H9 (cell line): ENCODE measurements at regions not wholly inside any gene's neighbourhood (a gene's known extent, or its start where the extent isn't known, plus 50 kb on each side); places are given as distances from the start of the nearest gene placed in this dataset.

ENCODE experiments used
- DNase-seq: peaks from one replicate; pipeline ENCODE4 v3.0.0-alpha.2; 2017
- H2AFZ ChIP-seq: one replicate; pipeline ENCODE4 v1.6.1; 2013; ENCODE audit warnings: mild to moderate bottlenecking, low read length, control low read depth, moderate library complexity
- H2AK5ac ChIP-seq: 2 replicates; pipeline ENCODE4 v1.6.1; 2013; ENCODE audit warnings: low read length, control low read depth, mixed read lengths; ENCODE audit not compliant: insufficient read length
- H2BK120ac ChIP-seq: one replicate; pipeline ENCODE4 v1.6.1; 2013; ENCODE audit warnings: low read depth, mild to moderate bottlenecking, low read length, control low read depth, inconsistent platforms; ENCODE audit not compliant: poor library complexity, severe bottlenecking
- H2BK12ac ChIP-seq: 2 replicates; pipeline ENCODE4 v1.6.1; 2013; ENCODE audit warnings: low read length, control low read depth, mixed read lengths, low read depth; ENCODE audit not compliant: insufficient read length
- H2BK15ac ChIP-seq: 2 replicates; pipeline ENCODE4 v1.6.1; 2013; ENCODE audit warnings: low read depth, low read length, control low read depth
- H2BK20ac ChIP-seq: one replicate; pipeline ENCODE4 v1.6.1; 2013; ENCODE audit warnings: low read depth, mild to moderate bottlenecking, low read length, control low read depth, inconsistent platforms; ENCODE audit not compliant: poor library complexity, severe bottlenecking
- H2BK5ac ChIP-seq: 2 replicates; pipeline ENCODE4 v1.6.1; 2013; ENCODE audit warnings: low read length, control low read depth, mixed read lengths; ENCODE audit not compliant: insufficient read length
- H3K14ac ChIP-seq: 2 replicates; pipeline ENCODE4 v1.6.1; 2013; ENCODE audit warnings: low read length, control low read depth; ENCODE audit not compliant: insufficient read depth
- H3K18ac ChIP-seq: 2 replicates; pipeline ENCODE4 v1.6.1; 2013; ENCODE audit warnings: low read depth, mild to moderate bottlenecking, mixed read lengths, low read length, control low read depth; ENCODE audit not compliant: insufficient read length
- H3K23ac ChIP-seq: 2 replicates; pipeline ENCODE4 v1.6.1; 2013; ENCODE audit warnings: low read length, control low read depth, mixed read lengths, low read depth; ENCODE audit not compliant: insufficient read length
- H3K23me2 ChIP-seq: 2 replicates; pipeline ENCODE4 v1.6.1; 2013; ENCODE audit warnings: low read depth, mild to moderate bottlenecking, mixed read lengths, low read length, control low read depth; ENCODE audit not compliant: insufficient read length, poor library complexity, severe bottlenecking
- H3K27ac ChIP-seq: 2 replicates; pipeline ENCODE4 v1.5.1; 2013; ENCODE audit warnings: low read length, control low read depth, mixed read lengths, low read depth; ENCODE audit not compliant: insufficient read length
- H3K27me3 ChIP-seq: 2 replicates; pipeline ENCODE4 v1.6.1; 2013; ENCODE audit warnings: low read length, control low read depth, inconsistent platforms; ENCODE audit not compliant: insufficient read depth
- H3K4ac ChIP-seq: 2 replicates; pipeline ENCODE4 v1.6.1; 2013; ENCODE audit warnings: low read depth, mild to moderate bottlenecking, control low read depth, inconsistent platforms, low read length, moderate library complexity
- H3K4me1 ChIP-seq: 2 replicates; pipeline ENCODE4 v1.6.1; 2013; ENCODE audit warnings: low read length, control low read depth, inconsistent platforms; ENCODE audit not compliant: insufficient read depth
- H3K4me2 ChIP-seq: 2 replicates; pipeline ENCODE4 v1.6.1; 2013; ENCODE audit warnings: low read length, control low read depth, mixed read lengths; ENCODE audit not compliant: insufficient read length, insufficient read depth
- H3K56ac ChIP-seq: 2 replicates; pipeline ENCODE4 v1.6.1; 2013; ENCODE audit warnings: low read depth, mild to moderate bottlenecking, mixed read lengths, low read length, control low read depth; ENCODE audit not compliant: insufficient read length
- H3K79me1 ChIP-seq: 2 replicates; pipeline ENCODE4 v1.6.1; 2013; ENCODE audit warnings: low read depth, mild to moderate bottlenecking, moderate library complexity, low read length, control low read depth, inconsistent platforms; ENCODE audit not compliant: insufficient read depth, poor library complexity, severe bottlenecking
- H3K79me2 ChIP-seq: 2 replicates; pipeline ENCODE4 v1.6.1; 2013; ENCODE audit warnings: low read length, control low read depth, inconsistent platforms; ENCODE audit not compliant: insufficient read depth
- H3K9ac ChIP-seq: 2 replicates; pipeline ENCODE4 v1.6.1; 2013; ENCODE audit warnings: low read length, control low read depth, mixed read lengths; ENCODE audit not compliant: insufficient read length; ENCODE audit errors: extremely low read depth
- H3K9me3 ChIP-seq: one replicate; pipeline ENCODE4 v1.6.1; 2013; ENCODE audit warnings: low read depth, low read length, inconsistent platforms; ENCODE audit not compliant: control insufficient read depth
- H3T11ph ChIP-seq: one replicate; pipeline ENCODE4 v1.6.1; 2013; ENCODE audit warnings: mild to moderate bottlenecking, low read length, control low read depth, inconsistent platforms
- H4K20me1 ChIP-seq: one replicate; pipeline ENCODE4 v1.6.1; 2013; ENCODE audit not compliant: control insufficient read depth, insufficient read length, insufficient read depth
- H4K5ac ChIP-seq: 2 replicates; pipeline ENCODE4 v1.6.1; 2013; ENCODE audit warnings: low read depth, mild to moderate bottlenecking, mixed read lengths, low read length, control low read depth; ENCODE audit not compliant: insufficient read length
- H4K8ac ChIP-seq: replicated peaks from 2 replicates; pipeline ENCODE4 v1.6.1; 2013; ENCODE audit warnings: low read length, control low read depth, mixed read lengths, low read depth; ENCODE audit not compliant: insufficient read length
- H4K91ac ChIP-seq: 2 replicates; pipeline ENCODE4 v1.6.1; 2013; ENCODE audit warnings: low read depth, mild to moderate bottlenecking, moderate library complexity, mixed read lengths, low read length, control low read depth; ENCODE audit not compliant: insufficient read length
- H3K27ac Mint-ChIP-seq, 3 experiments: 2 replicates in 2 of 3; 3 replicates in 1 of 3; pipeline ENCODE4 v1.8.0; 2020 to 2021; ENCODE audit warnings: mixed read lengths in 3 of 3, mild to moderate bottlenecking in 1 of 3, moderate library complexity in 1 of 3
- H3K27me3 Mint-ChIP-seq: 2 replicates; pipeline ENCODE4 v1.8.0; 2021; ENCODE audit warnings: low read depth, mild to moderate bottlenecking, moderate library complexity, mixed read lengths
- H3K36me3 Mint-ChIP-seq, 3 experiments: 2 replicates in 2 of 3; 3 replicates in 1 of 3; pipeline ENCODE4 v1.8.0; 2020 to 2021; ENCODE audit warnings: low read depth in 3 of 3, mixed read lengths in 3 of 3; ENCODE audit not compliant: insufficient read depth in 1 of 3
- H3K4me1 Mint-ChIP-seq, 2 experiments: 2 replicates each; pipeline ENCODE4 v1.8.0; 2020; ENCODE audit warnings: mixed read lengths in 2 of 2
- H3K4me3 Mint-ChIP-seq, 2 experiments: 2 replicates in 1 of 2; 3 replicates in 1 of 2; pipeline ENCODE4 v1.8.0; 2020 to 2021; ENCODE audit warnings: mild to moderate bottlenecking in 2 of 2, mixed read lengths in 2 of 2, moderate library complexity in 1 of 2
- H3K9me3 Mint-ChIP-seq, 2 experiments: 2 replicates in 1 of 2; 3 replicates in 1 of 2; pipeline ENCODE4 v1.8.0; 2020; ENCODE audit warnings: mild to moderate bottlenecking in 2 of 2, mixed read lengths in 2 of 2, moderate library complexity in 1 of 2
- CTCF ChIP-seq: fragments of 200-600 bp; sonication (generic); conservative IDR thresholded peaks from 3 replicates; pipeline ENCODE4 v1.8.0; 2021; ENCODE audit warnings: antibody characterized with exemption, mild to moderate bottlenecking
- WGBS: extraction: QIAGEN DNeasy Blood & Tissue Kit; methylation state at CpG from one replicate; pipeline ENCODE4 v1.1.7; 2013; ENCODE audit warnings: missing lambda C conversion rate, low lambda C conversion rate, mixed read lengths; ENCODE audit not compliant: insufficient read length; ENCODE audit errors: extremely low coverage; 5-methylcytosine and 5-hydroxymethylcytosine counted together

DNA sequence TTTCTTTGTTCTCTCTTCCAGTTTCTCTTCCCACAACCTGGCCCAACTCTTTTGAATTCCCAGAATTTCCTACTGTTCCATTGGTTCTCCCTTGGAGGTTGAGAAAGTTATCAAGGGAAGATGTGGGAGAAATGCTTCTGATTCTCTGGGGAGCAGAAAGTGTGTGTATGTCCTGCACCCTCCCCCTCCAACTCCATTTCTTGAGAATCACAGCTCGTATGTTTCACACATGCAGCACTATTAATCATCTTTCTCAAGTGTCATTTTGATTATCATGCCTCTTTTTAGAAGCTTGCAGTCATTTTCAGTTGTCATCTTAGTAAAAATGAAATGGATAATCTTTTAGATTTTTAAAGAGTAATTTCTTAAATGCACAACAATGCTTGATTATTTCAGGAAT lies 296.8 kb upstream of the SLC39A10 start:
- H4K8ac ChIP-seq, result no peak overlapping the region
- H3K18ac ChIP-seq, result no peak overlapping the region
- no peak overlapping the region for H3K23ac ChIP-seq
- H3K4me1 ChIP-seq, result no peaks in the 10 kb centered on the region
- no peak overlapping the region for H2BK20ac ChIP-seq
- no peak overlapping the region for H2AFZ ChIP-seq
- H3K9me3 ChIP-seq, result no peaks in the 10 kb centered on the region
- no peak overlapping the region for H4K91ac ChIP-seq
- no peak overlapping the region for H3K9ac ChIP-seq
- H4K20me1 ChIP-seq, result no peaks in the 10 kb centered on the region
- Mint-ChIP-seq H3K4me3 (no peak overlapping the region), H3K27me3 (peaks cover 2% of the 10 kb centered on the region; the same call in 1 of the 2 replicates), H3K36me3 (peaks cover 0 to 8% (median 3%) of the 10 kb centered on the region in 3 experiments; a peak in 3 of 7 replicates), H3K27ac (no peak overlapping the region), H3K9me3 (peaks cover 0 to 9% of the 10 kb centered on the region in 2 experiments; a peak in 4 of 5 replicates), H3K4me1 (no peaks in the 10 kb centered on the region)
- H2BK15ac ChIP-seq, result no peak overlapping the region
- H3K27me3 ChIP-seq, result no peaks in the 10 kb centered on the region
- H3T11ph ChIP-seq, result no peak overlapping the region
- WGBS, result no CpG with 5 or more reads among the region's 1 CpG
- no peak overlapping the region for H3K56ac ChIP-seq
- H3K4me2 ChIP-seq, result no peak overlapping the region
- no peak overlapping the region for H3K27ac ChIP-seq
- no peaks in the 10 kb centered on the region for H3K23me2 ChIP-seq
- H2BK12ac ChIP-seq, result no peak overlapping the region
- no peak overlapping the region for H2BK5ac ChIP-seq
- H3K14ac ChIP-seq, result no peak overlapping the region
- H2BK120ac ChIP-seq, result no peak overlapping the region
- H3K4ac ChIP-seq, result no peak overlapping the region
- H4K5ac ChIP-seq, result no peak overlapping the region
- TF ChIP-seq CTCF, result no peak
- no peak overlapping the region for H2AK5ac ChIP-seq
- no peak for DNase-seq
- no peaks in the 10 kb centered on the region for H3K79me2 ChIP-seq
- H3K79me1 ChIP-seq, result no peaks in the 10 kb centered on the region
